Erythroblast (primary cell): ENCODE measurements at regions not wholly inside any gene's neighbourhood (a gene's known extent, or its start where the extent isn't known, plus 50 kb on each side); places are given as distances from the start of the nearest gene placed in this dataset.

Source experiments
- GATA1 ChIP-seq: IDR thresholded peaks from 2 replicates; pipeline ENCODE4 v1.6.1; 2011; ENCODE audit warnings: low read depth, mild to moderate bottlenecking, control low read depth, low read length, moderate library complexity
- POLR2A ChIP-seq: IDR thresholded peaks from 2 replicates; pipeline ENCODE4 v1.6.1; 2011; ENCODE audit warnings: mild to moderate bottlenecking, low read length

- no peak for TF ChIP-seq POLR2A
- no peak for TF ChIP-seq GATA1
Measured at GRCh38 chr1:38242506-38242905, 195.9 kb upstream of the POU3F1 start.
